HG03108 (cell line): ENCODE measurements at regions not wholly inside any gene's neighbourhood (a gene's known extent, or its start where the extent isn't known, plus 50 kb on each side); places are given as distances from the start of the nearest gene placed in this dataset.
A peak's percentile ranks its signal among the peaks of the same experiment; 100 is the strongest.

ENCODE experiments used
- ATAC-seq: cut with Tn5 transposase; IDR thresholded peaks from one replicate; pipeline ENCODE4 v1.9.1; 2021; ENCODE audit warnings: moderate library complexity; ENCODE audit not compliant: unreplicated experiment

DNA sequence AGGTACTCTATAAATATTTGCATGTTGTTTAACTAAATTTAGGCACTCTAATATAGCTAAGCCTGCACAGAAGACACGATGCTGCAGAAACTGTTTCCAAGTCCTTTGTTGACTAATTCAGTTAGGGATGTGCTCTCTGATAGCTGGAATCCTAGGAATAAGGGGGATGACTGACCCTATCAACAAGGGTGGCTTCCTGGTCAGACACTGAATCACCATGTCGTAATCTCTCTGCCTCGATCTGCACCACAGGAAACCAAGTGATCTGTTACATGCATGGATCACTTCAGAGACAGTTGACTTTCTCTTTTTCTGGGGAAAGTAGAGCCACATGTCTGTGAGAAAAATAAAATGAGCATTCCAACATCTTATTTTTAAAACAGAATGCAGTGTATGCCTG, 169.1 kb downstream of the GUCY2F start:
- no peak for ATAC-seq

DNA sequence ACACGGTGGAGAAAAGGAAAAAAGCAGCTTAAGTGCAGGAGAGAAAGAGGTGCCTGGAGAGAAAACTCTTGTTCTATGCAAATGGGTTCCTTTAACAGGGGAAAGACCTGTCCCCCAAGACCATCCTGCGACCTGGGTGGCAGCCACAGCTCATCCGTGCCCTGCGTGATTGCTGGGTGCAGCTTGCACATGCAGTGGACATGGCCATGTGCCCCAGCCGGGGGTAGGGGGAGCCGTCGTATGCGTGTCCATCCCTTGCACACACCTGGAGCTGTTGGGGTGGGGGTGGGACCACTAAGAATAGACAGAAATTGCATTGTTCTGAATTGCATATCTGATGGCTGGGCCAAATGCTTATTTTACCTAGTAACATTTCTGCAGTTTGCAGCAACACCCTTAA, 171.9 kb downstream of the GUCY2F start:
- no peak for ATAC-seq

DNA sequence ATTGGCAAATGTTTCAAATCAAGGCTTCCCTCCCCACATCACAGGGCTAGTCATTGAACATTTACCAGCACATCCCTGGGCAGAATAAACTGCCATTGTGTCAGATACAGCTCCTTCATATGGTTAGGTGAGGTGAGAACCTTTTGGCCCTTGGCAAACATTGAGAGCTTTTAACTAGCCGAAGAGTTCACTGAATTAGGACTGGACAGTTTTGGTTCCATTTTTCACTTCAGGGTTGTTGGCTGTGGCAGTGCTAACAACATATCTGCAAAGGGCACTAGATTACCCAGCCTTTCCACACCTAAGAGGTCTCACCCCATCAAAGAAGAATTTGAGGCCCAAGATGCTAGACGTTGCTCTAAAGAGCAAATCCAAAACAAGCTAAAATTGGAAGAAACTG, 180.7 kb downstream of the GUCY2F start:
- no peak for ATAC-seq

DNA sequence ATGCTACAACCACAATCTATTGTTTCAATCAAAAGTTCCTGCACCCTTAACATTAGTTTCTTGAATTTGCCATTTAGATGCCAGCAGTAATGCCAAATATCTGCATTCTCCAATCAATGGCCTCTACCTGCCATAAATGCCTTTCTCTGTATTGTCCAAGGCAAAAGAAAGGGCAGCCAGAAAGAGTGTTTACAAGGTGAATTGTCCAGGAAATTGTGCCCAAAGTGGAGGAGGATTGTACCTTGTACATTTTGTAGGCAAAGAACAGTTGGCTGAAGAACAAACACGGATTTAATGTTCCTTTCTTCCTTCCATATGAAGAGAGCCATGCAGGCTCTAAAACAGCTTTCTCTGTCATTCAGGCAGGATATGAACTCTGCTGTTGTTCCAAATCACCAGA, 181.5 kb downstream of the GUCY2F start:
- ATAC-seq: no peak

DNA sequence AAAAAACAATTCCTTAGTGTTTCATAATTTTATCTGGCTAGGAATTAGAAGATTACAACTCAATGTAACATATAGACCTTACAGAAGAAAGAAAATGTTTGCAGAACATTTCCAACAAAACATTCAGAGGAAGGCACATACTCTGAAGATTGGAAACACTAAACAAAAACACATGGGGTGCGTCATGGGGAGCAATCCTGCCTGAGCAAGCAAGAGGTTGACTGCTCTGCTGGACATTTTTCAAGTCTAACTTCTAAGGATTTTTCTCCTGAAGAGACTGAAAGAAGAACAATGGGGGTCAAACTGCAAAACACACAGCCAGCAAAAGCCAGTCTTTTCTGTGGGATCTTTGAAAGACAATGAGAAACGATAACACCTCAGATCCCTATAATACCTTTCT, 182.8 kb downstream of the GUCY2F start:
- ATAC-seq: no peak

DNA sequence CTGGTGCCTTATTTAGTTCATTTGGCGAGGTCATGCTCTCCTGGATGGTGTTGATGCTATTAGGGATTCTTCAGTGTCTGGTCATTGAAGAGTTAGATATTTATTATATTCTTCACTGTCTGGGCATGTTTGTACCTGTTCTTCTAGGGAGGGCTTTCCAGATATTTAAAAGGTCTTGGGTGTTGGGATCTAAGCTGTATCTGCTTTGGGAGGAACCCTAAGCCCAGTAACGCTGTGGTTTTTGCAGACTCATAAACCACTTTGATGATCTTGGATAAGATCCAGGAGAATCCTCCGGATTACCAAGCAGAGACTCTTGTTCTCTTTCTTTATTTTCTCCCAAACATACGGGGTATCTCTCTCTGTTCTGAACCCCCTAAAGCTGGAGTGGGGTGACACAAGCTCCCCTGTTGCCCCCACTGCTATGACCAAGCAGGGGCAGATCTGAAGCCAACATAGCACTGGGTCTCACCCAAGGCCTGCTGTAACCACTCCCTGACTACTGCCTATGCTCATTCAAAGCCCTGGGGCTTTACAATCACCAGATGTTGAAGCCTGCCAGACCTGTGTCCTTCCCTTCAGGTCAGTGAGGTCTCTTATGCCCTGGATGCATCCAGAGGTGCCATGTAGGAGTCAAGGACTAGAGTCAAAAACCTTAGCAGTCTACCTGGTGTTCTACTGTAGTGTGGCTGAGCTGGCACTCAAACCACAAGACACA, 187.6 kb downstream of the GUCY2F start:
- ATAC-seq: no peak

DNA sequence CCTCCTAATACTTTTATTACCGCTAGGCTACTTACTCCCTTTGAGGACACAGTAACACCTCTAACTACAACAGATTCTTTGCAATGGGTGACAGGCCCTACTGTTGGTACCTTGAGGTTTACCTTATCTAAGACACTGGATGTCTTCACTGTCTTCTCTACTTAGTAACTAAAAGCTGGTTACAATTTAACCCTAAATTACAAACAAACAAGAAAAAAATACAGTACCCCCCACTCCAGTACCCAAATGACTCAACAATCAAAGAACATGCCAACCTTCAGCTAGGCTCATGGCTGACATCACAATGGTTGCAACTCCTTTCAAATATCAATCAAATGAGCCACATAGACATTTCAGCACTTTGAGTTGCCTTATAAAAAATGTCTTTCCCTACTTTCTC, 198.0 kb downstream of the GUCY2F start:
- ATAC-seq: no peak

DNA sequence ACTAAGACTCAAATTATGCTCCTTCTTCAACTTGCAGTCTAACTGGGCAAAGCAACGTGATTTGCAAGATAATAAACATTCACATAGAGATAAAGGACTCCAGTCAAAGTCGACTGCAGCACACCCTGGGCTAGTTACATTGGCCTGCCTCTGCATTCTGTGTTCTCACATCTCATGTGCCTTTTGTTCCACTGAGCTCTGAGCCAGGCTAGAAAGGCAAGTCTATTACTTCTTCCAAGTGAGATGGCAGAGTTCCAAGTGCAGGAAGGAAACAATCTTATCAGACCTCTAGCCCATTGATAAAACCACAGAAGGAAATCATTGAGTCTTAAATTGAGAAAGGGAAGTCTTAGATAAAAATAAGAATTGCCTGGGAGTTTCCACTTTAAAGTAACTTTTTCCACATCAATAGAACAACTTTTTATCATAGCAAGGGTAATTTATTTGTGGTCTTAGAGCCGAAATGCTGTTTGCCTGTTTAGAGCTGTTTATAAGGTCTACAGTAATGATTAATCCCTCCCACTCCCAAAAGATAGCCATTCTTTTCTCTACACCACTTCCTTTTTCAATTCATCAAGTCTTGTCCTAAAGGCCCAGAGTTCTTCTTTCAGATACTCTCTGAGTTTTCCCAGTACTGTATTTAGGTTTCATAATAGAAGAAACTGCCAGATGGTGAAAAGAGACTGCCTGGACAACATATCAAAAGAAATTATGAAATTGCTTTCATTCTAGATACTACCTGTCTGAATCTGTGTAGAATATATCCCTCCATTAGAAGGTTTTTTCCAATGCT, 200.2 kb downstream of the GUCY2F start:
- peak; percentile 65 for ATAC-seq

DNA sequence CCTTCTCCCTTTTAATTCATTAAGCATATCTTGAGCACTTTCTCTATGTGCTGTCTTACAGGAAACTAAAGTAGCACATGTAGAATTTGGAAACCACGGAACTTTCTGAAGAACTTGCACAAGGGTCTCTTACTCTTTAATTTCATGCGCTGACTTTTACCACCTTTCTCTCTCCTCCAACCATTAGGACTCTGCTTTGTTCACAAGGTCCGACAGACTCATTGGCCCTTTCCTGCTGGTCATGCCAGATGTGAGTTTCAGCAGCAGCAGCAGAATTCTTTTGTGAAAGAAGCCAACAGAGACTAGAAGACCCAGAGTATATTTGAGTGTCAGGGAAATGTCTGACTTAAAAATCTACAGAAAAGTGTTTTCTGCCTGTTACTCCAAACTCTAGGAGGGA, 207.1 kb downstream of the GUCY2F start:
- no peak for ATAC-seq

DNA sequence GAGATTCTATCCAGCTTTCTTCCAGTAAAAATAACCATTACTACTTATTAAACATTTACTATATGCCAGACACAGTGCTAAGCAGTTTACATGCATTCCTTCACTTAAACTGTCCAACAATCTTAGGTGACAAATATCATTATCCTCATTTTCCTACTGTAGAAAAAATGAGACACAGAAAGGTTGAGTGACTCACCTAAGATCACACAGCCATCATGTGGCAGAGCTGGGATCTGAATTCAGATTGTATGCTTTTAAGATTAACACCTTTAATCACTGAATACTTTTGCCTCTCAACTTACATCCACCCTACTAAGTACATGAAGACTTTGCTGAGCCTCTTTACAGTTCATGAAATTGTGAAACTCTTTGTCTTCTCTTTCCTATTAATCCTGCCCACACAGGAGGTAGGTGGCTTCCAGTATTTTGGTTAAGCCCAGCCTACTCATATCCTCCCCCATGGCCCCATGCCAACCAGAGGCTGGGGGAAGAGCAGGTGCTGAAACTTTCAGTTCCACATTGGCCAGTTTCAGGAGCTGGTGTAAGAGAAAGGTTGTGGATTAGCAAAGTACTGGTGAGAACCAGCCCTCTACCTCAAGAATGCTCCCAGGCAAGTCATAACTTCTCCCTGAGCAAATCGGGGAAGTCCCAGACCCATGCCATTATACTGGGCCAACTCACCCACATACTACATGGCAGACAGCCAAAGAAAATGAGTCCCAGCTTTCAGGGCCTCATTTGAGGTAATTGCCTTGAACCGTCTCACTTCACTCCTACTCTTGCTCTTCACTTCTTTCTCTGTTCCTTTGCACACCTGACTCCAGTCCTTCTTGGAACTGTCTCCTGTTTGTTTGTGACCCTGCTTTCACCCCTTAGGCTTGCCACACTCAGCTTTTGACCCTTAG, 211.1 kb downstream of the GUCY2F start:
- ATAC-seq: peak; percentile 96

DNA sequence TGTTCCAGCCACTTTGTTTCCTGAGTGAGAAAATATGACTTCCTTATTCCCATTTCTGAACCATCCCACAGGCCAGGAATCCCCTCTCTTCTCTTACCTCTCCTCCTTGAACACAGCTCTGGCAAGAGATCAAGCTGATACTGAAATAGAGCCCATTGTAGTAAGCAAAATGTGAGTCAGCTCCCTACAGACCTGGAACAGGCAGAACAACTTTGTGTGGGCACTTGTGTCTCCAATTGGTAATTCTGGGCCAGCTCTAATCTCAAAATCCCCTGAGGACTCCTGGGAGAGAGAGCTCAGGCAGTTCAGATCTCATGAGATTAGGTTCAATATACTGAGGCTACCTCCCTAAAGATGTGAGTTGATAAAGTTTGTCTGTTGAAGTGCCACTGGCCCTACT, 213.5 kb downstream of the GUCY2F start:
- no peak for ATAC-seq

DNA sequence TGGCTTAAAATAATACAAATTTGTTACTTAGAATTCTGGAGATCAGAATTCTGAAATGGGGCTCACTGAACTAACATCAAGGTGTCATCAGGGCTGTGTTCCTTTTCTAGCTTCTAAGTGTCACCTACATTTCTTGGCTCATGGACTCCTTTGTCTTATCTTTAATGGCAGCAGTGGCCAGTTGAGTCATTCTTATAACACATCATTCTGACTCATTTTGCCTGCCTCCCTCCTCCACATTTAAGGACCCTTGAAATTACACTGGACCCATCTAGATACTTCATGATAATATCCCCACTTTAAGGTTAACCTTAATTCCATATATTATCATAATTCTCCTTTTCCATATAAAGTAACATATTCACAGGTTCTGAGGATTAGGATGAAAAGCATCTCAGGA, 215.9 kb downstream of the GUCY2F start:
- ATAC-seq: no peak

DNA sequence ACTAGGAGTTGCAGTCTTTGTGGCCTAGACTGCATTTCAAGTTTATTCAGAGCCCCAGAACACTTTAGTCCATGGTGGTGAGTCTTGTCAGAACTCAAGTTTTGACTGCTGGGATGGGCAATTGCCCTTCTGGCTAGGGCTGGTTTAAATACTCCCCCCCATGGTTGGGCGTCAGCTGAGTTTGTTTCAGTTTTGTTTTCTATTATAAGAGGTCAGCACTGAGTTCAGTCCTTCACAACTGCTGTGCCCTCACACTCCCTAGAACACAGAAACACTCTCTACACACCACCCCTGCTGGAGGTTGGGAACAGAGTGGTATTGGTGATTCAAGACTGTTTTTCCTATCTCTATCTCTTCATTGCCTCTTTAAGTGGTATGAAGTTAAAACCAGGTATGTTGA, 217.0 kb downstream of the GUCY2F start:
- ATAC-seq: no peak

DNA sequence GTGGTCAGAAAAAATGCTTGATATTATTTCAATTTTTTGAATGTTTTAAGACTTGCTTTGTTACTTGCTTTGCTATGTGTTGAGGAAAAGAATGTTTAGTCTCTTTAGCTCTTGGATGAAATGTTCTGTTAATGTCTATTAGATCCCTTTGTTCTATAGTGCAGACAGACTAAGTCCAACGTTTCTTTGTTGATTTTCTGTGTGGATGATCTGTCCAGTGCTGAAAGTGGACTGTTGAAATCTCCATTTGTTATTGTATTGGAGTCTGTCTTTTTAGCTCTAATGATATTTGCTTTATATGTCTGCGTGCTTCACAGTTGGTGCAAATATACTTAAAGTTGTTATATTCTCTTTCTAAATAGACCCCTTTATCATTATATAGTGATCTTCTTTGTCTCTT, 220.6 kb downstream of the GUCY2F start:
- ATAC-seq: no peak

DNA sequence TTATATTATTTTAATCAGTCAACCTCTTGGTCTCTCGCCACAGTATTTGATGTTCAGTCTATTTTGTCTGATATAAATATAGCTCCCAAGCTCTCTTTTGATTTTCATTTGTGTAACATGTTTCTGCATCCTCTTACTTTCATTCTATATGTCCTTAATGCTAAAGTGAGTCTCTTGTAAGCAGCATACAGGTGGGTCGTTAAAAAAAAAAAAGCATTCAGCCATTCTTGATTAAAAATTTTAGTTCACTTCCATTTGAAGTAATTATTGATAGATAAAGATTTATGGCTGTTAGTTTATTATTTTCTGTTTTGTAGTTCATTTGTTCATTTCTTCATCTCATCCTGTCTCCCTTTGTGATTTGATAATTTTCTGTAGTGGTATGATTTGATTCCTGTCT, 229.1 kb downstream of the GUCY2F start:
- no peak for ATAC-seq

DNA sequence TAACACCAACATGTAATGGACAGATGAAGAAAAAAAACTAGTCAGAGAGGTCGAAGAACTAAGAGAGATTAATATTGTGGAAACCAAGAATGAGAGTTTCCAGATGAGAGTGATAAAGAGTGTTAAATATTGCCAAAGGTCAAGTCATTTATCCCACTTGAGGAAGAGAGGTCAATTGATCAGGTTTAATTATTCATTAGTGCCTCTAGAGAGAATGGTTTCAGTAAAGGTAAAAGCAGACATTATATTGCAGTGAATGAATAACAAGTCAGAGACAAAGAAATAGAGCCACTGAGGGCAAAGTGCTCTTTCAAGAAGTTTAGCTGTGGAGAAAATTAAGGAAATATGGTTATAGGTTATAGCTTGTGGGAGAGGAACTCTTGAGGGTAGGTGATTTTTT, 263.1 kb downstream of the GUCY2F start:
- no peak for ATAC-seq

DNA sequence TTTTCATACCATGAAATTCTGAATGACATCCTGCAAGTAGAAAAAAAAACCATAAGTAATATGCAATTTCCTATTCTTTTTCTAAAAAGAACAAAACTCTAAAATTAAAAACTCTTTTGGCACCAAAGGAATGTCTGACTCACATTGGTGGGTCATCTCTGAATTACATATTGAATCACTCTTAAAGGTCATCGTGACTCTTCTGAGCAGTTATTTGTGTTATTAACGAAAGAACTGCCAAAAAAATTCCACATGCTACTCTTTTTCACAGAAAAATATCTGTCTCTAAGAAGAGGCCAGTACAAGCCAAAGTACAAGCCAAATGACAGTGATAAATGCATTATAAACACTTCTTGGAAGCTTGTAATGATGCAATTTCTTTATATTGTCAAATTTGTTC, 282.2 kb downstream of the GUCY2F start:
- ATAC-seq: no peak

DNA sequence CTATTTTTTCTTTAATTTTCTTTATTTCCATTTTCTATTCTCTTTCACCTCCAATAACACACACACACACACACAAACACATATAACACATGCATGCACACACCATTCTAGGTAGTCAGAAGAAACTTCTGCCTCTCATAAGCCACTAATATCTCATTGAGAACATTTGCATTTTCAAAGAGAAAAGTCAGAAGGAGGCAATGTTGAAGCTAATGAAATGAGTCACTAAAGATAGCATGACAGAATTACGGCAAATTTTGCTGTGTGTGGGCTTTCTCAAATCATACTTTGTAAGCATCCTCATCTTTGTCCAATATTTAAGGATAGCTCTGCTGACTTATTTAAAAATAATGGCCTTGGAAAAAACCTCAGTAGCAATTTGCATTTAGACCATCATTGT, 291.3 kb downstream of the GUCY2F start:
- no peak for ATAC-seq

DNA sequence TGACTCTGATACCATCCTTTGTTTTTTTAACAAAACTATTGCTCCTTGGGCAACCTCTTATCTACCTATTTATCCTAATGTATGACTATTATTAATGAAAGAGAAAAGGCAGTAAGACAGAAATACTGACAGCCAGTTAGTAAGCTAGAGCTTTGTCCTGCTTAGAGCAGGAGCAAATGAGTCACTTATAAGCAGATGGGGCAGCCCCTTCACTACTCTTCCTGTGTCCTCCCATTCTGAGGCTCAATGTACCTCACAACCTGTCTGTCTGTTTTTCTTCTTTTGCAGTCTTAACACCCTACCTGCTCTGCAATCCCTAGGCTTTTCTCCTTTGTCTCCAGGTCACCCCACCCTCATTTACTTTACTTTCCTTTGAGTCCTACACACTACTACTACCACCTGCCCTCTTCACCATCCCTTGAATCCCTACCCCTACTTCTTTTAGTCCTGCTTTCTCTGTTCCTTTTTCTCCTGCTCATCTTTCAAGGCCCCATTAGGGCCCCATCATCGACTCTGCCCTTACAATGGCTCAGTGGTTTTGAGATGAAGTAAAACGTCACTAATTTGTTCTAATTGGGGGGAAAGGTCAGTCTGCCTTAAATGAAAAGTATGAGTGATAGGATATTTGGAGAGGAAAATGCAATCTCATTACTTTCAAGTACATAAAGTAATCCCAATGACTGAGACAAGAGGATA, 294.3 kb downstream of the GUCY2F start:
- ATAC-seq: peak; percentile 87

DNA sequence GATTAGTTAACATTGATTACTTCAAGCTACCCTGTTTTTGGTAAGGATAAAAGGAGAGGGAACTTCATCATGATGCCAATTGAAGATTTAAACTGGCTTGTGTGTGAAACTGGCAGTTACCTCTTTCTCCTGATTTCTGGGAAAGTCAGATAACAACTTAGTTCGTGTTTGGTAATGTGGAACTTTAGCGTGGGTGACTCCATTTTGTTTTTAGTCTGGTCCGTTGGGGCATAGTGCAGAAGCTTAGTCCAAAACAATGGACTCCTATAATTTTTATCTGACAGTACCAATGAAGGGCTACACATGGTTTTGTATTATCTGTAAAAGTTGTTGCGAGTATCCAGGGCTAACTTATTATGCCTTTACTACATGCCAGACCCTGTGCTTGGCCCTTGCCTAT, 294.9 kb downstream of the GUCY2F start:
- no peak for ATAC-seq

DNA sequence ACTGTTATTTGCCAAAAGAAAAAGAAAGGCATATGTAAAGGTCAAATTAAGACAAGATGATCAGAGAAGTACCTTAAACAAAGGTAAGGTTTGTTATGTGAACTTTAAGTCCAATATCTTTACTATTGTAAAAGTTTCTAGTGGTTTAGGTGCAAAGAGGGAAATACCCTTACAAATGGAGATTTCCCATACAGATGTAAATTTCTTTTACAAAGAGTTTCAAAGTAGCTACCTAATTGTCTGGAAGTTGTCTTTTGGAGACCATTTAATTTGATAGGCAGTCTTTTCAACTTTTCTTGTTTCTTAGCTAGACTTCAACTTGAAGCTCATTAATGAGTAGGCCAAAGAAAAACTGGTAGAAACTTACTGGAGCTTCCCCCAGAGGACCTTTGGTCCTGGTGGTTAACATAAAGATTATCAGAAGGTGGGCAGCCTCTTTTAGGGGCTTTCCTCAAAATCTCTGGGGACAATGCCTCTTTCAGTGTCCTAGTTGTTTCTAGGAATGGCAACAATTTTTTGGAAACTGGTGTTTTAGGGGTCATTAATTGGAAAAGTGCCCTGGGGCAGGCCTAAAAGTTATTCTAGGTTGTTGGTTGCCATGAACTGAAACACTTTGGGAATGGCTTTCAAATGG, 297.3 kb downstream of the GUCY2F start:
- ATAC-seq: no peak
